Fibroblast of lung (primary cell): ENCODE measurements at regions not wholly inside any gene's neighbourhood (a gene's known extent, or its start where the extent isn't known, plus 50 kb on each side); places are given as distances from the start of the nearest gene placed in this dataset.

Experiments used
- EZH2 ChIP-seq: IDR thresholded peaks from 2 replicates; pipeline ENCODE4 v1.5.1; 2012; ENCODE audit warnings: low read length, control low read depth, mild to moderate bottlenecking; ENCODE audit errors: missing control alignments
- TF ChIP-seq, protein P1 (sequence below), 2 donors: IDR thresholded peaks in 1 of 2; conservative IDR thresholded peaks in 1 of 2; 1 replicate in 1 of 2; 2 replicates in 1 of 2; pipeline ENCODE4 v1.5.1; 2011 to 2012; ENCODE audit warnings: low read length in 2 of 2, control low read depth in 1 of 2, inconsistent platforms in 1 of 2, low read depth in 1 of 2, mild to moderate bottlenecking in 1 of 2

DNA sequence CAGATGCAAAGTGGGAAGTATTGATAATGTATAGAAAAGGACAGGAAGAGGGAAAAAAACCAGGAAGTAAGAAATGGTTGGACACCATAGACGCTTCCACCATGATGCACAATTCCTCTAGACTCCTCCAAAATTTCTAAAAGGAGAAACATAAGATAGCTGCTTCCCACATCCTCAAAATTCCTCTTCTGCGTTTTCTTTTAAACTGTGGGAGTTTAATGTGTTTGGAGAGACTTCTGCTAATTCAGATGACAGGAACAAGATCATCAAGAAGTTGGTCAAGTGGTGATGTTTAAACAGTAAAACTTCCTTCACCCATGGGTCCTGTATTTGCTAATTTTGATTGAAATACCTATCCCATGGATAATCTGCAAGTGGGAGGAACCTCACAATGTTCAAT lies 130.2 kb downstream of the IRS2 start:
- TF ChIP-seq, protein P1, sequence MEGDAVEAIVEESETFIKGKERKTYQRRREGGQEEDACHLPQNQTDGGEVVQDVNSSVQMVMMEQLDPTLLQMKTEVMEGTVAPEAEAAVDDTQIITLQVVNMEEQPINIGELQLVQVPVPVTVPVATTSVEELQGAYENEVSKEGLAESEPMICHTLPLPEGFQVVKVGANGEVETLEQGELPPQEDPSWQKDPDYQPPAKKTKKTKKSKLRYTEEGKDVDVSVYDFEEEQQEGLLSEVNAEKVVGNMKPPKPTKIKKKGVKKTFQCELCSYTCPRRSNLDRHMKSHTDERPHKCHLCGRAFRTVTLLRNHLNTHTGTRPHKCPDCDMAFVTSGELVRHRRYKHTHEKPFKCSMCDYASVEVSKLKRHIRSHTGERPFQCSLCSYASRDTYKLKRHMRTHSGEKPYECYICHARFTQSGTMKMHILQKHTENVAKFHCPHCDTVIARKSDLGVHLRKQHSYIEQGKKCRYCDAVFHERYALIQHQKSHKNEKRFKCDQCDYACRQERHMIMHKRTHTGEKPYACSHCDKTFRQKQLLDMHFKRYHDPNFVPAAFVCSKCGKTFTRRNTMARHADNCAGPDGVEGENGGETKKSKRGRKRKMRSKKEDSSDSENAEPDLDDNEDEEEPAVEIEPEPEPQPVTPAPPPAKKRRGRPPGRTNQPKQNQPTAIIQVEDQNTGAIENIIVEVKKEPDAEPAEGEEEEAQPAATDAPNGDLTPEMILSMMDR (conservative IDR thresholded peaks at IDR 0.05 in 1 of 2, IDR thresholded peaks at IDR 0.05 in 1 of 2; ENCODE audit: low read depth in 1 of 2, low read length in 2 of 2) = no peak
- TF ChIP-seq EZH2 = no peak
